ENCODE measurements at regions not wholly inside any gene's neighbourhood (a gene's known extent, or its start where the extent isn't known, plus 50 kb on each side); places are given as distances from the start of the nearest gene placed in this dataset.

DNA sequence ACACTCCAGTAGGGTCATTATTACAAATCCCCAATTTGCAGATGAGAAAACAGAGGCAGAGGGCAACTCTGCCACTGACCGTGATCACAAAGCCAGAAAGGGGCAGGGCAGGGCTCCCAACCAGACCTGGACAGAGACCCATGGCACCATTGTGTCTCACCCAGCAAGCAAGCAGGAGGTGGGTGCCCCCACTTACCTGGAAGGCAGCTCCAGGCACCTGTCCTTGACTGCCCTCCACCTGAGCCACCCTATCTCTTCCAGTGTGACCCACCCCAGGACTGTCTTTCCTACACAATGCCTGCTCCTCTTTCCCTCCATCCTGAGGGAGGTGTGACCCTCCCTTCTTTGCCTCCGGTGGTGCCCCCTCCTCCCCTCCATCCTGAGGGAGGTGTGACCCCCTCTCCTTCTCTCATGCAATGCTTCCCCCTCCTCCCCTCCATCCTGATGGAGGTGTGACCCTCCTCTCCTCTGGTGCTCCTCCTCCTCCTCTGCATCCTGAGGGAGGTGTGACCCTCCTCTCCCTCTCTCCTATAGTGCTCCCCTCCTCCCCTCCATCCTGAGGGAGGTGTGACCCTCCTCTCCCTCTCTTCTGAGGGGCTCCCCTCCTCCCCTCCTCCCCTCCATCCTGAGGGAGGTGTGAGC, 198.0 kb downstream of the MED10 start:
- H3K4me3 Mint-ChIP-seq: no peak overlapping the region
- H3K27me3 Mint-ChIP-seq: peaks cover 3% of the 10 kb centered on the region
- H3K4me1 Mint-ChIP-seq: no peaks in the 10 kb centered on the region
- no peaks in the 10 kb centered on the region for H3K9me3 Mint-ChIP-seq
- no peaks in the 10 kb centered on the region for H3K36me3 Mint-ChIP-seq
- no peak overlapping the region for H3K27ac Mint-ChIP-seq

DNA sequence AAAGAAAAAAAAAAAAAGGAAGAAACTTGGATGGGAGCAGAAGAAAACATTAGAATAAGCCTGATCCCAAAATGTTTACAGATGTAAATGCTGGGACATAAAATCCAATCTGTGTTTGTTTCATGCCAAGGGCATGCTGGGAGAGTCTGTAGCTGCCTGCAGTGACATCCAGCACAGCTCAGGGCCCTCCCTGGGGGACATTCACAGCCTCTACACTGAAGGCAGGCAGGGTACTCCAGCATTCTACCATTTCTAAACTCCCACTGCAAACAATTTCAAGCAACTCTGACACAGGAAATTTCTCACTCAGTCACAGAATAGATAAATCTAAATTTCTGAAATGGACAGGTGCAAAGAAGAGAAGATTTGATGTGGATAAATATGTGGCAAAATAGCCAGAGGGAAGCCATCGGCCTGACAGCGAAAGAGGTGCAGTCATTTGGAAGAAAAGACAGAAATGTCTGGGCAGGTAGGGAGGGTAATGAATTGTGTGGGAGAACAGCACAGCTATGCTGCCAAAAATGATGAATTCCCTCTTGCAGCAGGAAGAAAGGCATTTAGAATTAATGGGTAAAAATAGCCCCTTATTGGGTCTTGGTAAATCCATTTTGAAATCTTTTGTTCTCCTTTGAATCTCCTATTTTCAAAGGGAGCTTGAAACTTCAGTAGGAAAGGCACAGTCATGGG, 199.4 kb downstream of the MED10 start:
- peaks cover 3% of the 10 kb centered on the region for H3K27me3 Mint-ChIP-seq
- H3K36me3 Mint-ChIP-seq: no peaks in the 10 kb centered on the region
- H3K4me1 Mint-ChIP-seq: no peaks in the 10 kb centered on the region
- no peaks in the 10 kb centered on the region for H3K9me3 Mint-ChIP-seq
- H3K4me3 Mint-ChIP-seq: no peak overlapping the region
- H3K27ac Mint-ChIP-seq: no peak overlapping the region

DNA sequence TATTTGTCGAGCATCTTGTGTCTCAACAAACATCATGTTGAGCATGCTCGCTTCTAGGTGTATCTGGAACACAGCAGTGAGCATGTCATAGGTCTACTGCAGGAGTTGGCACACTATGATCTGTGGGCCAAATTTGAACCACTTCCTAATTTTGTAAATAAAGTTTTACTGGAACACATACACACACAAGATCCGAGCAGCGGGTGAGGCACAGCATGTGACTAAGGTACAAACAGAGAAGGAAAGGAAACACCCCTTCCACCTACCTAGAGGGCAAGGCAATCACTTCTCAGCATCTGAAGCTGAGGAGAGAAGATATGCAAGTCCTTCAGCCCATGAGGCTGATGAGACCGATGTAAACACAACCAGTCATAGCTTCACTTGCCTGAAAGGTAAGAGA, 200.4 kb downstream of the MED10 start:
- peaks cover 3% of the 10 kb centered on the region for H3K27me3 Mint-ChIP-seq
- no peak overlapping the region for H3K4me3 Mint-ChIP-seq
- no peak overlapping the region for H3K27ac Mint-ChIP-seq
- no peaks in the 10 kb centered on the region for H3K4me1 Mint-ChIP-seq
- no peaks in the 10 kb centered on the region for H3K9me3 Mint-ChIP-seq
- H3K36me3 Mint-ChIP-seq: no peaks in the 10 kb centered on the region

DNA sequence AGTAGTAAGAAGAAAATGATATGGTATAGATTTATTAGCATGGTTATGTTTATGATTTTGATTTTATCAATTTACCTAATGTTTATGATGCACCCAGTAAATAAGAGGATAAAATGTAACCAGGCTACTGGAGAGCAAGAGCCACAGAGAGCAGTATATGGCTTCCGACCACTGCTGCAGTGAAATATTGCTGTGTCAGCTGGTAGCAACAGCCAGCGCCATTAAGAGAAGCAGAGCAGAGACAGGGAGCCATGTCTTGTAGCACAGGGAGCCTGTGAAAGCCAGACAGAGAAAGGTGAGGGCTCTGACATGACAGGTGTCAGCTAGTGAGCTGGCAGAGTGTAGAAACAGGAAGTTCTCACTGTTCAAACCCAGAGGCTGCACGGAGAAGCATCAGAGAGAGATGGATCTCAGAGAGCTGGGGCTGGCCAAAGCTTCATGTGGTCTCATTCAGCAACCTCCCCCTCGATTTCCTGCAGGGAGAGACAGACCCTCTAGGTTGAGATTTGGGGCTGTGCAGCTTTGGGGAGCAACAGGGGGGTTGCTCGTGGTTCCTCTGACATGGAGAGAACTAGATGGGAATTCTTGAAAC, 202.1 kb downstream of the MED10 start:
- Mint-ChIP-seq H3K36me3 (no peaks in the 10 kb centered on the region), H3K27ac (no peak overlapping the region), H3K9me3 (no peaks in the 10 kb centered on the region), H3K27me3 (peaks cover 2% of the 10 kb centered on the region), H3K4me3 (no peak overlapping the region), H3K4me1 (no peaks in the 10 kb centered on the region)

DNA sequence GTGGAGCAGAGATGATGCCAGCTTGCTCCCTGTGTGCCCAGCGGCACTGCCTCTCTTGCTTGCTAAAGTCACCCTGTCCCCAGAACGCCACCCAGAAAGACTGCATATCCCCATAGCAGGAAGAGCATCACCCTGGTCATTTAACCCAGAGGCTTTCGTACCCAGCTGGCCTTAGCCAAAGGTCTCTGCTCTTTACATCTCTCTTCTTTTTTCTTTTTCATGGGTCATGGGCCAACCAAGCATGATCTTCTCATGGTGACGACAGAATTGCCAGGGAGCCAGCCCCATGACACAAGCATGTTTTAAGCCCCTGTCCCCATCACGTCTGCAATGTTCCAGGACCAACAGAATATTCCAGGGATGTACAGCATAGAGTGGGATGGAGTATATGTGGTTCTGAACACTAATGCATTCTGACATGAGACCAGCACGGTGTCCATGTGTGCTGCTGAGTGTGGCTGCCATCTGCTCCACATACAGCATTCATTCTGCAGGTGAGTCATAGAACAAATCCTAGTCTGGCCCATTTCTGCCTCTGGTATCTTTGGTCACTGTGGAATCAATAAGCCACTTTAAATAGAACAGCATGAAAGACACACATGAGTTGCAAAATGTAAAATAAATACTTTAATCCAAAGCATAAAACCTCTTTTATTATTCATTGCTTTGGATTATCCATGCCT, 203.0 kb downstream of the MED10 start:
- no peak overlapping the region for H3K27ac Mint-ChIP-seq
- no peaks in the 10 kb centered on the region for H3K9me3 Mint-ChIP-seq
- H3K36me3 Mint-ChIP-seq: no peaks in the 10 kb centered on the region
- no peak overlapping the region for H3K4me3 Mint-ChIP-seq
- H3K4me1 Mint-ChIP-seq: no peaks in the 10 kb centered on the region
- peaks cover 2% of the 10 kb centered on the region for H3K27me3 Mint-ChIP-seq

DNA sequence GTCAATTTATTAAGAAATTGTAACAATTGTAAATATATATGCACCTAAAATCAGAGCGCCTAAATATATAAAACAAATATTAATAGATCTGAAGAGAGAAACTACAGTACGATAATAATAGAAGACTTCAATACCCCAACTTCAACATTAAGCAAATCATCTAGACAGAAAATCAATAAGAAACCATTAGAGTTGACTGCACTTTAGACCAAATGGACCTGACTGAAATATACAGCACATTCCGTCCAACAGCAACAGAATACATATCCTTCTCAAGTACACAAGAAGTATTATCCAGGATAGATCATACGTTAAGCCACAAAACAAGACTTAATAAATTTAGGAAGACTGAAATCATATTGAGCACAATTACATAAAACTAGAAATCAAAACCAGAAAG, 208.7 kb downstream of the MED10 start:
- no peaks in the 10 kb centered on the region for H3K36me3 Mint-ChIP-seq
- H3K27ac Mint-ChIP-seq: no peak overlapping the region
- no peaks in the 10 kb centered on the region for H3K9me3 Mint-ChIP-seq
- H3K4me3 Mint-ChIP-seq: no peak overlapping the region
- no peaks in the 10 kb centered on the region for H3K4me1 Mint-ChIP-seq
- peaks cover 7% of the 10 kb centered on the region for H3K27me3 Mint-ChIP-seq

DNA sequence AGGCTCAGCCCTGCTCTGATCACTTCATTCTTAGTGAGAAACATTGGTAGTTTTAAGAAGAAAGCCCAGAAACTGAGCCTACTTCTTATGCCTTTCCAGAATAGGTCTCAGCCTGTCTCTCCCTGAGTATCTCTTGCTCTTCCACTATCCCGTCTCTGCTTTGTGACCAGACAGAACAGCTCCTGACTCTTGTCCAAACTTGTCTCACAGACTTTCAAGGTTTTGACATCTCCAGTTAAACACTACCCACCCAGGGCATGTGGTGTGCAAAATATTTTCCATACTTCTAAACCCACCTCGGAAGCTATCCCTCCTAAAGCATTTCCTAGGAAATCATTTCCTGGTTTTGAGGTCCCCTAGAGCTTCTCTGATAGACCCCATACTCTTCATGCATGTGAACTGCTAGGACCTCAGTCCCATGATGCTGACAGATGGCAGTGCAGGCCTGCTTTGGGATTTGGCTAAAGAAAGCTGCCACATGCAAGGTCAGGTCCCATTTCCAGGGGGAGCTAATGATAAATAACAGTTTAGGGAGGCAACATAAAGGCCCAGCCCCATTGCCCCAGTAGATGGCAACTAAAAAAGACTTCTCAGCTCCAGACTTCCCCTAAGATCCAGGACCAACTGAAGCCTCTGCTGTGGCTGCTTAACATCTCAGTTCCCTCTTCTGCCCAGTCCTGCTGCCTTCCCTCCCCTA, 211.5 kb downstream of the MED10 start:
- Mint-ChIP-seq H3K4me3 (no peak overlapping the region), H3K4me1 (no peaks in the 10 kb centered on the region), H3K27ac (no peak overlapping the region), H3K36me3 (no peaks in the 10 kb centered on the region), H3K9me3 (no peaks in the 10 kb centered on the region), H3K27me3 (peaks cover 10% of the 10 kb centered on the region)

DNA sequence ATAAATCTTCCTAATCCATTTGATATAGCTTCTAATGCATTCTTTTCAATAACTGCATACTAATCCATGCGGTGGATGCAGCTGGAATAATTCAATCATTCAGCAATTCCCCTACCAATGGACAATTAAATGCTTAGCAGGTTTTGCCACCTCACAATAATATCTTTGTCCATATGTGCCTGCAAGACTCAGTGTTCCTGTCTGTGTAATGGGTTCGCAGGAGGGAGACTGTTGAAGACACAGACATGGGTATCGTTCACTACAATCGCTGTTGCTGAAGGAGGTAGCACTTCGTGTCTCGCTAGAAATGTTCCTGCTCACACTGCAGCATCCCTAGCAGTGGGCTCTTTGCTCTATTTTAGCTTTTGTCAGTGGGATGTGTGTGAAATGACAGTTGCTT, 214.4 kb downstream of the MED10 start:
- peaks cover 8% of the 10 kb centered on the region for H3K27me3 Mint-ChIP-seq
- H3K9me3 Mint-ChIP-seq: no peaks in the 10 kb centered on the region
- H3K27ac Mint-ChIP-seq: no peak overlapping the region
- no peaks in the 10 kb centered on the region for H3K4me1 Mint-ChIP-seq
- H3K36me3 Mint-ChIP-seq: no peaks in the 10 kb centered on the region
- no peak overlapping the region for H3K4me3 Mint-ChIP-seq

DNA sequence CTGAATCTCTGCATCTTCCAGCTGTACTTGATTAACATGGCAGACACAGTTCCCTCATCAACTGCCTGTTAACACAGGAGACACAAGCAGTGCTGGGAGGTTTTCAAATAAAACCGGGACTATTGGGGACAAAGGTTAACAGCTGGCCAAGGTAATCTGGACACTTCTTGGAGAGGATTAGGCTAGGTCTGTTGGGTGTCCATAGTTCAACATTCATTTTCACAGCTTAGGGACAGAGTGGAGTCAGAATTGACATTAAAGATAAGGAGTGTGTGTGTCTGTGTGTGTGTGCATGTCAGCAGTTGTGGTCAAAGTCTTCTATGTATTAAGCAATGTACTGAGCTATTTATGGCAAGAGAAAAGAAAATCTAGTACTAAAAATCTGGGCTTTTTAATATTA, 216.2 kb downstream of the MED10 start:
- H3K4me3 Mint-ChIP-seq: no peak overlapping the region
- no peak overlapping the region for H3K27ac Mint-ChIP-seq
- H3K27me3 Mint-ChIP-seq: peaks cover 6% of the 10 kb centered on the region
- no peaks in the 10 kb centered on the region for H3K9me3 Mint-ChIP-seq
- no peaks in the 10 kb centered on the region for H3K36me3 Mint-ChIP-seq
- no peaks in the 10 kb centered on the region for H3K4me1 Mint-ChIP-seq

DNA sequence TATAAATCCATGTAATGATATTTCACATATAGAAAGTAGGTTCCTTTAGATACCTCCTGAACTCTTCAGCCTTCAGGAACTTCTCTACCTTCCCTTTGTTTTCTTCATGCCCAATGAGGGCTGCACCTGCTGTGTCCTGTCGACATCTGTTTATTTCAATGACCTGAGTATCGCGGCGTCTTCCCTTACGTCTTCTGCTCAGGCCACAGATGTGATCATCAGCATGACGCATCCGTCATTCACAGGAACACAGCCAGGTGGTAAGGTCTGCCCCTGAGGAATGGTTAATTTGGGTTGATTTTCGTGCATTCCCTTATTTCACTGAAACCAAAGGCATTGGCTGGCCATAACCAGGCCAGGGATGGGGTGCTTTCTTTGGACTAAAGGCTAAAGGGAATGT, 217.1 kb downstream of the MED10 start:
- H3K27ac Mint-ChIP-seq: no peak overlapping the region
- no peaks in the 10 kb centered on the region for H3K9me3 Mint-ChIP-seq
- H3K4me1 Mint-ChIP-seq: no peaks in the 10 kb centered on the region
- no peak overlapping the region for H3K4me3 Mint-ChIP-seq
- peaks cover 3% of the 10 kb centered on the region for H3K27me3 Mint-ChIP-seq
- H3K36me3 Mint-ChIP-seq: no peaks in the 10 kb centered on the region

DNA sequence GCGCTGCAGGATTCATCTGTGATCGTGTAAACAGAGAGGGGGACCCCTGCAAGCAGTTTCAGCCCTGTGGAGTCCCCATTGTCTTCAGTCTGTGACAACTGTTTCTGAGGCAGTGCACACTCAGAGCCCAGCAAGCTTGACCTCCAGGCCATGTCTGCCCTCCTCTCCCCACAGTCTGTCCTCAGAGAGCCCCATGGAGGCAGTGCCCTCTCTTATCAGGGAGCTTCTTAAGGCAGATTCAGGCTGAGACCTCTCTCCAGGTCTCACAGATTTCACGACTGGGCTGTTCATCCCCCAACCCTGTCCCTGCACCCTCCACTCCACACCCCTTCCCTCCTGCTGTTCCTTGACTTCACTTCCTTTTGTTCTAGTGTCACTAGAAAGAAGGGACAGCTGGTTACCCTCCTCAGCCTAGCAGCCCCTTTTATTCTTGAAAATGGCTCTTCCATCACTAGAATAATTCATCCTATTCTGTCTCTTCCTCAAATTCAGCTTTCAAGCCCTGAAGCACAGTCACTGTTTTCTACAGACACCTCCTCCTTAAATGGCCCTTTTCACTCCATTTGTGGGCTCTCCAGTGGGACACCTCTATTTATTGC, 218.4 kb downstream of the MED10 start:
- no peaks in the 10 kb centered on the region for H3K36me3 Mint-ChIP-seq
- no peaks in the 10 kb centered on the region for H3K4me1 Mint-ChIP-seq
- no peak overlapping the region for H3K4me3 Mint-ChIP-seq
- H3K27ac Mint-ChIP-seq: no peak overlapping the region
- H3K27me3 Mint-ChIP-seq: peaks cover 3% of the 10 kb centered on the region
- no peaks in the 10 kb centered on the region for H3K9me3 Mint-ChIP-seq

DNA sequence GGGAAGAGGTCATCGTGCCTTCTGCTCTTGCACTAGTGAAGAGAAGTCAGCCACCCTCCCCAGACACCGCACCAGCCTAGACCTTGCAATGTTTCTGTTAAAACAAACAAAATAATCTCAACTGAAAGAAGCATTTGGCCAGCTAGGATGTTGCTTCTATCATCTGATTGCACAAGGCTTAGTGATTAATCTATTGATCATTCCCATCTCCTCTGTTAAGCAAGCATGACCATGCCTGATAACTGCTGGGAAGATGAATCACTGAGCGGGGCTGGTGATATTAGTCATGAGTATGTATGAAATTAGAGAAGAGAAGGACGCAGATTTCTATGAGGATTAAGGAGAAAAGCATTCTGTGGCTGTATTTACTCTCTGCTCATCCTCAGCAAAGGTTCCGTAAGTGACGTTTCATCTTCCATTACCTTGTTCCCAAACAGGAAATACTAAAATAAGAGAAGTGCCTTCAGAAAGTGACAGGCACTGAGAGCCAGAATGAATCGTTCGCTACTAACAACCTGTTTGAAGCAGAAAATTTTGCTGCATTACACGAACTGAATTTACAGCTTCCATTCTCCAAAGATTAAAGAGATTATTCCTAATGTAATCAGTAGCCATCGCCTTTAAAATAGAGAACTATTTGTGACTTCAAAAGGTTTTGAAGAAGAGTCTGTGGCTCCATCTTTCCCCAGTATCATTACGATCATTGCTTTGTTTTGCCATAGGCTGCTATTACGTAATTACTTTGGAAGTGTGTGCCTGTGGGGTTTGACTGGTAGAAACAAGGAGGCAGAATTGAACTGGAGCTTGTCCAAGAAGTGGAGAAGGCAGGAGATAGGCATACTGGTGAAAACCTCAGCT, 219.1 kb downstream of the MED10 start:
- peaks cover 3% of the 10 kb centered on the region for H3K27me3 Mint-ChIP-seq
- H3K4me3 Mint-ChIP-seq: no peak overlapping the region
- H3K36me3 Mint-ChIP-seq: no peaks in the 10 kb centered on the region
- no peak overlapping the region for H3K27ac Mint-ChIP-seq
- no peaks in the 10 kb centered on the region for H3K9me3 Mint-ChIP-seq
- H3K4me1 Mint-ChIP-seq: no peaks in the 10 kb centered on the region

DNA sequence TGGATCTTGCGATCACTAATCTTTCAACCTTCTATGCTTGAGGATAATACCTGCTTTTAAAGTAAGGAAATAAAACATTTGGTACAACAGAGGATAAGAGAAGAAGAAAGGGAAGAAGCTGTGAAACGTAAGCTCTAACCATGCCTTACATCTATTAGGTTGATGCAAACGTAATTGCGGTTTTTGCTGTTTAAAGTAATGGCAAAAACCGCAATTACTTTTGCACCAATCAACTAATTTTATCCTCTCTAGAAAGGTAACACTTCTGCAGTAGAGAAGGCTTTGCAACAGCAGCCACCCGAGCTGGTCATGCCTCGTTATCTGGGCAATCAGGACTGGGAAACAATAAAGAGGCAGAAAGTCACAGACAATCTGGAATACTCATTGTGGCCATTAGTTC, 224.1 kb downstream of the MED10 start:
- Mint-ChIP-seq H3K4me1 (no peaks in the 10 kb centered on the region), H3K27ac (no peak overlapping the region), H3K36me3 (no peaks in the 10 kb centered on the region), H3K27me3 (peaks cover 2% of the 10 kb centered on the region), H3K4me3 (no peak overlapping the region), H3K9me3 (no peaks in the 10 kb centered on the region)

DNA sequence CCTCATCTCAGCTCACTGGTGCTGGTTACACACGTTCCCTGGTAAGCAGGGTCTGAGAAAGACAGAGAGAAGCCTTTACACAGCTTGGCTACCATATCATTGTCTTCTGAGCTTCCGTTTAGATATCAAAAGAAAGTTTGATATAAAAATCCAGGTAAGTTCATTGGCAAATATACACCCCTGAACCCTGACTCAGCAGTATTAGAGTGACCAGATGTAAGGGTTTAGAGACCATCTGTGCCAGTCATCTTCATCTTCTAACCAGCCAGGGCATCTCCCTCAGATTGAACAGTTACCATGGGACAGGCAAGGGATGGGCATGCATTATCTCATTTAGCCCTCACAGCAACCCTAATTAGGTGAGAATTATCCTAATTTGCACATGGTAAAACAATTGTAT, 232.1 kb downstream of the MED10 start:
- Mint-ChIP-seq H3K9me3 (no peaks in the 10 kb centered on the region), H3K27ac (no peak overlapping the region), H3K27me3 (peaks cover 10% of the 10 kb centered on the region), H3K36me3 (no peaks in the 10 kb centered on the region), H3K4me3 (no peak overlapping the region), H3K4me1 (no peaks in the 10 kb centered on the region)
